GDM1 (cell line): ENCODE measurements at regions not wholly inside any gene's neighbourhood (a gene's known extent, or its start where the extent isn't known, plus 50 kb on each side); places are given as distances from the start of the nearest gene placed in this dataset.

Source experiments
- DNase-seq: peaks from one replicate; lab custom pipeline; 2025; lab: John Stamatoyannopoulos, UW

DNA sequence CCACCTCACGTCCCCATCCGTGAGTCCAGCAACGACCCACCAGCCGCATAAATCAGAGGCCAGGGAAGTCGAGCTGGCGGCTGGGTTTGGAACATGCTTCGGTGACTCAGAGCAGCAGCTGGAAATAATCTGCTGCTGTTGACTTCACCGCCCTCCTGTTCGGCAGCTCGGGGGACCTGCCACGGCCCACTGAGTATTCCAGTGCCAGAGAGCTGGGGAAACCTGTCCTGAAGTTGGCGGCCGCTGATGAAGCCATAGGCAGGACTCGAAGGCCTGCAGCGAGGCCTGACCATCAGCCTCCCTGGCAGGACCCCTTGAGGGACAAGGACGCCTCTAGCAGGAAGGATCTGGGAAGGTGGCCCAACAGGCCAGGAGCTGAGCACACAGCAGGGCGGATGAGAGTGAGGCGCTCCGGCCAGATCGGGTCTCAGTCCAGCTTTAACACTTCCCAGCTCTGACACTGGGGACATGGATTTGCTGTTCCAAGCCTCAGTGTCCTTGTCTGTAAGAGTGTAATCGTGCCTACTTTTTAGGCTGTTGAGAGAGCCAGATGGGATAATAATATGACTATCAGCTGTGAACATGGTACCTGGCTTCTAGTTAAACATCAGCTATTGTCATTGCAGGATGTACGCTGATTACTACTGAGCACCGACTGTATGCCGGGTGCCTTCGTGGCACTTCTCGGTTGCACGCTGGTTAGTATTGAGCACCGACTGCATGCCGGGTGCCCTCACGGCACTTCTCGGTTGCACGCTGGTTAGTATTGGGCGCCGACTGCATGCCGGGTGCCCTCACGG, 50.4 kb upstream of the CIBAR2 start:
- no peak for DNase-seq

- DNase-seq: no peak
Measured at GRCh38 chr16:85163278-85164112, 51.2 kb upstream of the CIBAR2 start.

DNA sequence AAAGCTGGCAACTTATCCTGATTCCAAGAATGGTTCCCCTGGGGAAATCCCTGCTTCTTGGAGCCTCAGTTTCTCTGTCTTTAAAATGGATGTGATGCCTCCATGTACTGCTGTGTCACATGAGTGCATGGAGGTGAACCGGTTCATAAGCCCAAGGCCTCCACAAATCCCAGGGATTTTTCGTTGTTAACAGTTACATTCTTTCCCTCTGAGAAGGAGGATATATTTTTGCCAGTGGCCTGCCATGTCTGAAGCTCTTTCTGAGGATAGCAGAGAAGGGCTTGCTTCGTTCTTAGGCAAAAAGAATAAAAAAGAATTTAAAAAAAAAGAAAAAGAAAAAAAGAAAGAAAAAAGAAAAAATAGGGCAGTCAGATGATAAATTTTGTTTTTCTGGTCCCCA, 52.2 kb upstream of the CIBAR2 start:
- DNase-seq: no peak

- no peak for DNase-seq
Measured at GRCh38 chr16:85164838-85165516, 52.7 kb upstream of the CIBAR2 start.

DNA sequence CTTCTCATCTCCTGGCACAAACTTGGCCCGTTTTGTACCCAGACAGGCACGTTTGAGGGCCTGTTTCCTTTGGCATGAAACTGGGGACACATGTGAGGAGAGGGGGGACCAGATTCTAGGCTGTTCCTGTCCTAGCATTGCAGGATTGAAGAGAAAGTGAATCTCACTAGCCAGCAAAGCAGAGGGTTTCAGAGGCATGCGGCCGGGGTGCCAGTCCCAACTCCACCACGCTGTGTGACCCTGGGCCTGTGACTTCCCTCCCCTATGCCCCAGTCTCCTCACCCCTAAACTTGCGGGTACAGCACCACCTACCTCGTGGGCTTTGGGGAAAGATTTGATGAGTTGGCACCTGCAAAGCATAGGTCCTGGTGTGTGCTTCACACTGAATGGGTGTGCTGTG, 53.5 kb upstream of the CIBAR2 start:
- DNase-seq: no peak

GRCh38 chr16:85166281-85166680, 54.0 kb upstream of the CIBAR2 start:
- DNase-seq: no peak

DNA sequence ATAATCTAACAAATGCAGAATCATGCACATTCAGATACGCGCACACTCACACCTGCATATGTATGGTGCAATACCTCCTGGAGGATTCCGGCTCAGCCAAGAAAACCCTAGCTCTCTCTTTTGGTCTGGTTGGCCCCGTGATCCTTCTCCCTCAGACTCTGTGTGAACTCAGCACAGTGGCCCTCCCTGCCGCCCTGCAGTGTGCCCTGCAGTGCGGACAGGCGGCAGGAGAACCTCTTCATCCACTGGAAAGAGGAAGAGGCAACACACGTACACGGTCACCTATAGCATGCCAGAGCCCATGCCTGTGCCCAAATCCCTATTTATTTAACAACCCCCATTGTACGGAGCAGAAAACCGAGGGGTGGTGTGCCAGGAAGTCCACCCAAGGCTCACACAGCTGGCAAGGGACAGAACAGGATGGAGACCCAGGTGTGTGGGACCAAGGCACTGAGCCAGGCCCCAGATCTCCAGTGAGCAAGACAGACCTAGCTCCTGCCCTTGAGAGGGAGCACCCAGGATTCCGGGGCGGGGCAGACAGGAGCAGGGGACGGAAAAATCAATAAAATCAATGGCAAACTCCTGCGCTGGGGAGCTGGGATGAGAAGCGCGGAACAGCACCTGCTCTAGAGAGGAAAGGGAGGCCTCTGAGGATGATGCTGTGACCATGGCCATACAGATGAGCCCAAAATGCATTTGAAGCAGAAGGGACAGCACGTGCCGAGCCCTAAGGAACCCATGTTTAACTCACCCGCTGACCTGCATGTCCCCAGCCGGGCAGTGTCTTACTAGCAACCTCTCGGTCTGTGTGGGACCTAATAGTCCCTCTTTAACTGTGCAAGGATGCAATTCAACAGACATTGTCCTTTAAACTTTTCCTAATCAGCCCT, 54.7 kb upstream of the CIBAR2 start:
- no peak for DNase-seq

GRCh38 chr16:85167589-85168537, 55.6 kb upstream of the CIBAR2 start:
- DNase-seq: no peak

DNA sequence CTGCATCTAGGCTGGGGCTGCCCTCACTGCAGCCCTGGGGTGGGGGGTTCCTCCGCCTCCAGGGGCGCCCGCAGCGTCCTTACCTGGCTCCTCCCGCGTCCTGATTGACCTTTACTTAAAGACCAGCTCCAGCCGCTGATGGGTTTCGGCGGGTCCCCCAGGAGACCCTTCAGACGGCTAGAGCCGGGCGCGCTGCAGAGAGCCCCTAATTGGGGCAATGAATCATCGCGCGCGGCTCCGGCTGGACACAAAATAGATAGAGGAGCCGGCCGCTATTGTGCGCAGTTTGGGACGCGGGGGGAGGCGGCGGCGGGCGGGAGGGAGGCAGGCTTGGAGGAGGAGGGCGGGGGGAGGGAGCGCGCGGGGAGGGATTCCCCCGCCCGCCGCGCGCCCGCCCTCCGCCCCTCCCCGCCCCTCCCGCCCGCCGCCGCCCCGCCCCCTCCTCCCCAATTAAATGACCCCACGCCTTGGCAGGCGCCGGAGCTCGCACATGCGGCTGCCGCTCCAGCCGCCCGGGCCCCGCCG, 56.5 kb upstream of the CIBAR2 start:
- no peak for DNase-seq

- no peak for DNase-seq
Measured at GRCh38 chr16:85169333-85170065, 57.2 kb upstream of the CIBAR2 start.

- DNase-seq: no peak
Measured at GRCh38 chr16:85170066-85170491, 57.8 kb upstream of the CIBAR2 start.

DNA sequence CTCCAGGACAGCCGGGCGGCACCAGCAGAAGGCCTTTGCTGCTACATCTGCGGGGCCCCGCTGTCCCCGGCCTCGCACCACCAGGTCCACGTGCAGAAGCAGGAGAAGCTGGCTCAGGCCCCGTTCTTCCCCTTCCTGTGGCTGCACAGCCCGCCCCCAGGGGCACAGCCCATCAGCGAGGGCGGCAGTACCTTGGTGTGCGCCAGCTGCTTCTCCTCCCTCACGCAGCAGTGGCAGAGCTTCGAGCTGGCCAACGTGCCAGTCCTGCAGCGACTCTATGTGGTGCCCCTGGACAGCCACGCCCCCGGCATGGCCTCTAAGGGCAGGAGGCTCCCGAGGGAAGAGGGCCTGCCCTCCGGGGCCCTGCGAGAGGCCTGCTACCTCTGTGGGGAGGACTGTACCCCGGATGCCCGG, 58.3 kb upstream of the CIBAR2 start:
- DNase-seq: no peak

DNA sequence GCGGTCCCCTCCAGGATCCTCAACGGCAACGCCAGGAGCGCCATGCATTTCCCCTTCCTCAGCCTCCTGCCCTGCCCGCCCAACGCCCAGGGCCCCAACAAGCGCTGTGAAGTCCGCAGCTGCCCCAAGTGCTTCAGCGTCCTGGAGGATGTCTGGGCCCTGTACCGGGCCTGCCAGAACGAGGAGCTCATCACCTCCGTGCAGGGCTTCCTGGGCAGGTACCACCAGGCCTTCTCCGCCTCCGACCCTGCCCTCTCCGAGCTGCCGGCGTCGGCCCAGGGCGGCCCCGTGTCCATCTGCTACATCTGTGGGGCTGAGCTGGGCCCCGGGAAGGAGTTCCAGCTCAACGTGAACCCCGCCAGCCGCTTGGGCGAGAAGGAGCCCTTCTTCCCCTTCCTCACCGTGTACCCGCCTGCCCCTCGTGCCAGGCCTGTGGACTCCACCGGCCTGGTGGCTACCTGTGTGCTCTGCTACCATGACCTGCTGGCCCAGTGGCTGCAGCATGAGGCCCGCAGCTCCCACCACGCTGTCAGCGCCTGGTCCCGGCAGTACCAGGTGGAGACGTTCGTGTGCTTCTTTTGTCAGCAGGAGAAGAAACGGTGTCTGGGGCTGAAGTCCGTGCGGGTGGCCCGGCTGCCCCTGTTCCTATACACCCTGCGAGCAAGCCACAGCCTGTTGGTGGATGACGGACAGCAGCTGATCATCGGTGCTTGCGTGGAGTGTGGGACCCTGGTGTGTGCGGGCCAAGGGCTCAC, 58.9 kb upstream of the CIBAR2 start:
- no peak for DNase-seq

DNA sequence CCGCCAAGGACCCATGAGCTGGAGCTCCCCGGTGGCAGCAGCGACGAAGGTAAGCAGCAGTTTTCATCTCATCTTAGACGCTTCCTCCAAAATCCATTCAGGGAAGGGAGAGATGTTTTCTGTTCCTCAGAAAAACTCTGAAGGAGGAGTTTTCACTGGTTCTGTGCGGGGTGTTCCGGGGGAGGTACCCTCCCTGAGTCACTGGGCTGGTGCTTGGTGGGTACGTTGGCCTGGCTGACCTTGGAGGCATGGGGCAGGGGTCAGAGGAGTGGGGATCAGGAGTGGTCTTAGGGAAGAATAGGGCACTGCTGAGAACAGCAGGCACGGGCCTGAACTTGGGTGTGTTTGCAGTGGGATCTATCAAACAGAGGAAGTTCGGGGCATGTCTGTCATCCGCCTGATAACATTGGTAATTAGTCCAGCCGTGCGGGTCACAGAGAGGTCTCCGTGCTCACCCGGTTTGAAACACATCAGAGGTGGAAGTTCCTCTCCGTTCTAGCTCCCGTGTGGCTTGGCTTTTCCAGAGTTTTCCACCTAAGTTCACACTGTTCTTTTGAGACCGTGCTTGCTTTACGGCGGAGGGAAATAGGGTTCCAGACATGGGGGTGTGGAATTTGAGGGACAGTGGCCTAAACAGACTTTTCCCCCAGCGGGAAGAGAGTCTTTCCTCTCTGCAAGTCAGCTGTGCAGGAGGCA, 59.6 kb upstream of the CIBAR2 start:
- DNase-seq: no peak

DNA sequence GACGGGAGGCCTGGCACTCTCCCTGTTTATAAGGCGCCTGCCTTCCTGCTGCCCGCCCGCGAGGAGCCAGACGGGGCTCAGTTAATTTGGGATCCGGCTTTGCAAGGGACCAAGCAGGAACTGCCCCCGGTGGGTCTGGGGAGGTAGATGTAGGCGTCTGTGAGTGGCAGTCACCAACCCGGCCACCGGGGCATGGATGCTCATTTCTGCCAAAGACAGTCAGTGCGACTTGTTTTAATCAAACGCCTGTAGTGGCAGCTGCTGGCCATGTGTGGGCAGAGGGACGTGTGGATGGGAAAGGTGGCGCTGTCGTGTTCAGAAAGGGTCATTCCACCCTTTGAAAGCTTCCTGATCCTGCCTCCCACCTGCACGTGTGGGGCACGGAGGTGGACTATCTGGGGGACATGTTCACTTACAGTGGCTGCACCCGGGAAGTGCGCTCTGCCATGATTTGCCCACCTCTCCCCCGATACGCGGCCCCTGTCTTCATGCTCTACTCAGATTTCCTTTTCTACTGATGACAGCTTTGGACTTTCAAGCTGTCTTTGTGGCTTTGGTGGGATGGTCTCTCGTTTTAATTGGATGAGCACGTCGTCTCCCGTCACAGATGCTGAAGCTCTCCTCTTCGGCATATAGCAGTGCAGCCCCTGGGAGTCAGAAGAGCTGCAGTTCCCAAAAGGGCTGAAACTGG, 60.3 kb upstream of the CIBAR2 start:
- no peak for DNase-seq

GRCh38 chr16:85173146-85173980, 61.1 kb upstream of the CIBAR2 start:
- no peak for DNase-seq
